ENCODE measurements at regions not wholly inside any gene's neighbourhood (a gene's known extent, or its start where the extent isn't known, plus 50 kb on each side); places are given as distances from the start of the nearest gene placed in this dataset.

DNA sequence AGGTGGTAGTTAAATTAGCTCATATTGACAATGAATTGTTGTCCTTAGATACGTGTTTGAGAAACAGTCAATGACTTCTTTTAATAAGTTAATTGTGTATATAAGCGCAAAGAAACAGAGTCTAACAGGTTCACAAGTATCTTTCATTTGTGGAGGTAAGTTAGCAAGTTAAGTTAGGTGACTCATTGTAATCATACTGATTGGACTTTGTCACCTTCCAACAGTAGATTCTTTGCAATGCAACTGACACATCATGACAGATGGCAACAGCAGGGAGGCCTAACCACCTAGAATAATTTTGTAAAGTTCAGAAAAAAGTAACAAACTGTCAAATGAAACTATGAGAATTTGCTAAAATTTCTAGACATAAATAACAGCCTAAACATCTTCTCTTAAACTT, 207.6 kb upstream of the PITX2 start:
- Histone ChIP-seq H3K9me1 (ENCODE audit: insufficient read depth, low read length) (no peaks in the 10 kb centered on the region), H2BK5ac (ENCODE audit: low read depth, low read length, poor library complexity, severe bottlenecking) (no peak overlapping the region), H4K91ac (ENCODE audit: insufficient read depth, low read depth, low read length) (no peak overlapping the region), H3K4ac (ENCODE audit: low read depth, low read length) (no peak overlapping the region), H2AFZ (replicated peaks; ENCODE audit: low read length, poor library complexity) (no peak overlapping the region), H3K14ac (replicated peaks; ENCODE audit: low read depth, low read length) (no peak overlapping the region), H3K27me3 (ENCODE audit: control insufficient read depth, insufficient read depth, low read length) (no peaks in the 10 kb centered on the region), H3K79me1 (ENCODE audit: low read depth in 1 of 2, low read length in 2 of 2) (no peaks in the 10 kb centered on the region), H3K23ac (ENCODE audit: low read depth, low read length) (no peak overlapping the region), H2BK20ac (ENCODE audit: low read depth, low read length) (no peak overlapping the region), H2AK5ac (ENCODE audit: low read depth, low read length) (no peak overlapping the region), H3K56ac (ENCODE audit: extremely low read depth, insufficient read depth, low read length) (no peak overlapping the region), H3K18ac (ENCODE audit: low read depth, low read length) (no peak overlapping the region), H3K36me3 (ENCODE audit: control insufficient read depth, insufficient read depth, low read length) (no peaks in the 10 kb centered on the region), H3K4me2 (ENCODE audit: low read depth, low read length) (no peak overlapping the region), H4K20me1 (ENCODE audit: insufficient read depth, low read length) (no peaks in the 10 kb centered on the region), H3K9ac (ENCODE audit: low read depth, low read length) (no peak overlapping the region), H3K4me1 (ENCODE audit: control insufficient read depth, insufficient read depth, low read length) (no peaks in the 10 kb centered on the region), H3K27ac (ENCODE audit: insufficient read depth, low read length) (no peak overlapping the region), H4K8ac (ENCODE audit: low read depth in 2 of 2, low read length in 2 of 2) (no peak overlapping the region), H4K5ac (ENCODE audit: low read depth, low read length) (no peak overlapping the region), H2AK9ac (replicated peaks; ENCODE audit: low read depth, low read length, poor library complexity) (no peak overlapping the region), H2BK120ac (ENCODE audit: low read depth, low read length) (no peak overlapping the region), H3K4me3 (ENCODE audit: insufficient read depth, low read depth, low read length) (no peak overlapping the region), H3K9me3 (ENCODE audit: control insufficient read depth, insufficient read depth, low read length) (no peaks in the 10 kb centered on the region), H2BK15ac (ENCODE audit: low read depth, low read length) (no peak overlapping the region)
- DNase-seq (no peak), ATAC-seq (ENCODE audit: low read depth) (no peak)
- TF ChIP-seq MAZ (IDR thresholded peaks at IDR 0.05; ENCODE audit: borderline replicate concordance, low read depth, low read length) (no peak), RCOR1 (IDR thresholded peaks at IDR 0.05; ENCODE audit: insufficient replicate concordance, low read length) (no peak), NFE2L2 (IDR thresholded peaks at IDR 0.05; ENCODE audit: low read depth, low read length) (no peak), RAD21 (IDR thresholded peaks at IDR 0.05; ENCODE audit: low read length) (no peak), MXI1 (IDR thresholded peaks at IDR 0.05; ENCODE audit: borderline replicate concordance, low read depth, low read length) (no peak), FOS (IDR thresholded peaks at IDR 0.05; ENCODE audit: low read depth, low read length) (no peak), CTCF (conservative IDR thresholded peaks at IDR 0.05; ENCODE audit: low read depth, low read length) (no peak), RFX5 (IDR thresholded peaks at IDR 0.05; ENCODE audit: low read depth, low read length) (no peak), CHD1 (IDR thresholded peaks at IDR 0.05; ENCODE audit: low read depth, low read length) (no peak), CEBPB (IDR thresholded peaks at IDR 0.05; ENCODE audit: low read depth, low read length) (no peak), POLR2A (IDR thresholded peaks at IDR 0.05; ENCODE audit: low read depth, low read length) (no peak), ELK1 (IDR thresholded peaks at IDR 0.05; ENCODE audit: borderline replicate concordance, low read depth, low read length) (no peak), SMC3 (IDR thresholded peaks at IDR 0.05; ENCODE audit: low read depth, low read length) (no peak), MAFK (IDR thresholded peaks at IDR 0.05; ENCODE audit: low read depth, low read length) (no peak), BHLHE40 (IDR thresholded peaks at IDR 0.05; ENCODE audit: low read depth, low read length) (no peak), USF2 (IDR thresholded peaks at IDR 0.05; ENCODE audit: low read depth, low read length) (no peak)
- intact Hi-C loops (cut with micrococcal nuclease): no loop called here
- BruUV-seq (replicated peaks): no TSS peak
- dilution Hi-C loops (cut with HindIII; ENCODE audit: low sequenced_read_pairs, unreplicated experiment): no loop called here
- CTCF ChIA-PET: interaction anchor here (1.0 kb wide), 1 partner anchor 21 kb away, joined by 3 read pairs; no protein-coding TSS in a partner anchor
- WGBS, 2 experiments (ENCODE audit: extremely low coverage in 2 of 2, insufficient read length in 1 of 2): no CpG with 5 or more reads among the region's 2 CpGs
- in situ Hi-C loops (cut with MboI; ENCODE audit: low sequenced_read_pairs): no loop called here
- POLR2A ChIA-PET (ENCODE audit: unreplicated experiment): no interaction called here

Measured in IMR-90 (cell line).